Transverse colon (tissue), 4 donors: ENCODE measurements at regions not wholly inside any gene's neighbourhood (a gene's known extent, or its start where the extent isn't known, plus 50 kb on each side); places are given as distances from the start of the nearest gene placed in this dataset.

Source experiments
- DNase-seq: peaks from one replicate; pipeline ENCODE4 v3.0.0-alpha.2; 2019
- H3K27ac ChIP-seq, 4 donors: fragments of 200-600 bp; sonication (generic); 2 replicates each; pipeline ENCODE4 v1.5.1; 2016 to 2018; ENCODE audit warnings: inconsistent platforms in 4 of 4
- H3K27me3 ChIP-seq: fragments of 200-600 bp; sonication (generic); 2 replicates; pipeline ENCODE4 v1.5.1; 2017; ENCODE audit warnings: inconsistent platforms
- H3K36me3 ChIP-seq, 4 donors: fragments of 200-600 bp; sonication (generic); 2 replicates each; pipeline ENCODE4 v1.5.1; 2017 to 2019; ENCODE audit warnings: inconsistent platforms in 4 of 4
- H3K4me1 ChIP-seq, 4 donors: fragments of 200-600 bp; sonication (generic); 2 replicates each; pipeline ENCODE4 v1.5.1; 2017 to 2020; ENCODE audit warnings: inconsistent platforms in 4 of 4
- H3K4me3 ChIP-seq, 4 donors: fragments of 200-600 bp; sonication (generic); 1 replicate in 1 of 4; 2 replicates in 3 of 4; pipeline versions ENCODE4 v1.5.1 to v1.6.1; 2017 to 2019; ENCODE audit warnings: inconsistent platforms in 4 of 4
- H3K9me3 ChIP-seq, 2 donors: fragments of 200-600 bp; sonication (generic); 2 replicates each; pipeline ENCODE4 v1.5.1; 2017 to 2019; ENCODE audit warnings: inconsistent platforms in 2 of 2
- EP300 ChIP-seq: sonication (generic); formaldehyde crosslinking; IDR thresholded peaks from one replicate; pipeline ENCODE4 v1.6.1; 2017; ENCODE audit warnings: antibody characterized with exemption, low read depth
- POLR2A ChIP-seq: fragments of 450-650 bp; IDR thresholded peaks from one replicate; pipeline ENCODE4 v1.6.1; 2016; ENCODE audit warnings: antibody characterized with exemption, mild to moderate bottlenecking, moderate library complexity
- POLR2AphosphoS5 ChIP-seq, 3 donors: sonication (generic); formaldehyde crosslinking; IDR thresholded peaks; one replicate each; pipeline ENCODE4 v1.6.1; 2016; ENCODE audit warnings: antibody characterized with exemption in 3 of 3
- WGBS, 2 donors: methylation state at CpG; one replicate each; pipeline ENCODE4 v1.1.5; 2018; ENCODE audit warnings: low coverage in 1 of 2; 5-methylcytosine and 5-hydroxymethylcytosine counted together
- in situ Hi-C, 4 donors: fragments of 200-750 bp; cut with MboI; loops; one replicate each; pipeline versions ENCODE4 v1.15.0 to v1.15.1; 2017; ENCODE audit warnings: low sequenced_read_pairs in 3 of 4, low pct_ligation_motif_present in 1 of 4, low pct_unique_long_range_greater_than_20kb in 1 of 4
- intact Hi-C: fragments of 100-400 bp; cut with DNase I; formaldehyde crosslinking; loops from one replicate; pipeline ENCODE4 v1.15.1; 2023; ENCODE audit warnings: low total_unique reads
- TF ChIP-seq, protein P1 (sequence below), 5 experiments: fragments of 200-600 bp in 3 of 5; fragments of 450-650 bp in 2 of 5; sonication (generic) in 3 of 5; IDR thresholded peaks; 1 replicate in 2 of 5; 2 replicates in 3 of 5; pipeline ENCODE4 v1.5.1; 2016 to 2017; ENCODE audit warnings: antibody characterized with exemption in 5 of 5, inconsistent platforms in 3 of 5, mild to moderate bottlenecking in 2 of 5, moderate library complexity in 1 of 5

DNA sequence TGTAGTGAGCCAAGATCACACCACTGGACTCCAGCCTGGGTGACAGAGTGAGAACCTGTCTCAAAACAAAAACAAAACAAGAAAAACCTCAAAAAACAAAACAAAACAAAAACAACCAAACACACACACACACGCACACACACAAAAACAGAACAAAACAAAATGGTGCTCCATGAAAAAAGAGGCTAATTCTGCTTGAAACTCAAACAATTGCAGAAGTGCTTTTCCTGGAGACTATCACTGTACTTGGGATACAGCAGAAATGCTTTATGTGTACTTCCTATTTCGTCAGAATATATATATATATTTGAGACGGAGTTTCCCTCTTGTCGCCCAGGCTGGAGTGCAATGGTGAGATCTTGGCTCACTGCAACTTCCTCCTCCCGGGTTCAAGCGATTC is 49.9 kb upstream of the HSPA9 start:
- no peak for DNase-seq
- no peaks in the 10 kb centered on the region for H3K9me3 ChIP-seq
- TF ChIP-seq, protein P1, sequence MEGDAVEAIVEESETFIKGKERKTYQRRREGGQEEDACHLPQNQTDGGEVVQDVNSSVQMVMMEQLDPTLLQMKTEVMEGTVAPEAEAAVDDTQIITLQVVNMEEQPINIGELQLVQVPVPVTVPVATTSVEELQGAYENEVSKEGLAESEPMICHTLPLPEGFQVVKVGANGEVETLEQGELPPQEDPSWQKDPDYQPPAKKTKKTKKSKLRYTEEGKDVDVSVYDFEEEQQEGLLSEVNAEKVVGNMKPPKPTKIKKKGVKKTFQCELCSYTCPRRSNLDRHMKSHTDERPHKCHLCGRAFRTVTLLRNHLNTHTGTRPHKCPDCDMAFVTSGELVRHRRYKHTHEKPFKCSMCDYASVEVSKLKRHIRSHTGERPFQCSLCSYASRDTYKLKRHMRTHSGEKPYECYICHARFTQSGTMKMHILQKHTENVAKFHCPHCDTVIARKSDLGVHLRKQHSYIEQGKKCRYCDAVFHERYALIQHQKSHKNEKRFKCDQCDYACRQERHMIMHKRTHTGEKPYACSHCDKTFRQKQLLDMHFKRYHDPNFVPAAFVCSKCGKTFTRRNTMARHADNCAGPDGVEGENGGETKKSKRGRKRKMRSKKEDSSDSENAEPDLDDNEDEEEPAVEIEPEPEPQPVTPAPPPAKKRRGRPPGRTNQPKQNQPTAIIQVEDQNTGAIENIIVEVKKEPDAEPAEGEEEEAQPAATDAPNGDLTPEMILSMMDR (IDR thresholded peaks at IDR 0.05), result no peak
- TF ChIP-seq POLR2AphosphoS5 (IDR thresholded peaks at IDR 0.05) (no peak), POLR2A (no peak), EP300 (no peak)
- in situ Hi-C loops, result loop anchor here in 3 of 4 donors (25.0 kb wide), 1 partner anchor 637 kb away; no protein-coding TSS in a partner anchor
- H3K27ac ChIP-seq, result no peak overlapping the region
- H3K4me3 ChIP-seq, result no peak overlapping the region
- H3K36me3 ChIP-seq, result no peaks in the 10 kb centered on the region
- no peaks in the 10 kb centered on the region for H3K4me1 ChIP-seq
- WGBS, 2 donors, result 40 to 83% methylated on average over 1 to 6 of the region's 6 CpGs
- no peaks in the 10 kb centered on the region for H3K27me3 ChIP-seq
- intact Hi-C loops, result no loop called here
